NCI-H510A (cell line): ENCODE measurements at regions not wholly inside any gene's neighbourhood (a gene's known extent, or its start where the extent isn't known, plus 50 kb on each side); places are given as distances from the start of the nearest gene placed in this dataset.

ENCODE experiments used
- DNase-seq: peaks from one replicate; lab custom pipeline; 2025; lab: John Stamatoyannopoulos, UW

DNA sequence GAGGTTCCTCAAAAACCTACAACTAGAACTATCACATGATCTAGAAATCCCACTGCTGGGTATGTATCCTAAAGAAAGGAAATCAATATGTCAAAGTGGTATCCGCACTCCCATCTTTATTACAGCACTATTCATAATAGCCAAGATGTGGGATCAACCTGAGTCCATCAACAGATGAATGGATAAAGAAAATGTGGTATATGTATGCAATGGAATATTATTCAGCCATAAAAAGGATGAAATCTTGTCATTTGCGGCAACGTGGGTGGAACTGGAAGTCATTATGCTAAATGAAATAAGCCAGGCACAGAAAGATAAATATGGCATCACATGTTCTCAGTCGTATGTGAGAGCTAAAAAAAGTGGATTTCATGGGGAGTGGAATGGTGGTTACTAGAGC lies 77.5 kb upstream of the DIO3 start:
- DNase-seq, result no peak

- no peak for DNase-seq
Measured at GRCh38 chr14:101489092-101489760, 72.1 kb upstream of the DIO3 start.

- DNase-seq, result no peak
Measured at GRCh38 chr14:101490771-101491170, 70.5 kb upstream of the DIO3 start.

DNA sequence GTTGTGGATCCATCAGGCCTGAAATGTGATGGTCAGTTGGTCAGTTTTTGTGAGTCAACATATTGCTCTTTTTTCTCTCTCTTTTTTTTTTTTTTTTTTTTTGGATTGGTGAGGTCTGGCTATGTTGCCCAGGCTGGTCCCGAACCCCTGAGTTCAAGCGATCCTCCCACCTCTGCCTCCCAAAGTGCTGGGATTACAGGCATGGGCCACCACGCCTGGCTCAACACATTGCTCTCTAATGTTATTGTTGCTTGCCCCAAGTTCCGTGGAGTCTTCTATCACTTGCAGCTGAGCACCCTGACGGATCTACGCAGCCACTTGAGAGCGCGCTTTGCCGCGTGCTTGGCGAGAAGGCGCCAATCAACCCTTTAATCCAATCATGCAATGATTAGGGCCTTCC lies 69.5 kb upstream of the DIO3 start:
- no peak for DNase-seq

DNA sequence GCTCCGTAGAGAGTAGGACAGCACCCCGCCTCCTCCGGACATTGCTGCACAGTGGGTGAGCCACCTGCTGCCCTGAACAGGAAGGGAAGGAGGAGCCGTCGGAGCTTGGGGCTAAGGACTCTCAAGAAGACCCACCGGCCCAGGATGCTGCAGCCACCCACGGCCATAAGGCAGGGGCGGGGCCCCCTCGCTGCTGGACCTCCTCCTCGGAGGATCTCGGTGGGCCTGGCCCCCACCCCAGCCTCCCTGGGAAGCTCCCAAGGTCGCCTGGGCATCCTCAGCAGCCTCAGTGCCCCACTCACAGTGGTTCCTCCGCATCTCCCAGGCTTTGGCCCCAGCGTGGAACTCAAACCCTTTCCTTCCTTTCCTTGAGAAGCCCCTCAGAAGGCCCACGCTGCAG lies 68.6 kb upstream of the DIO3 start:
- DNase-seq, result no peak

- no peak for DNase-seq
Measured at GRCh38 chr14:101494826-101495225, 66.5 kb upstream of the DIO3 start.

DNA sequence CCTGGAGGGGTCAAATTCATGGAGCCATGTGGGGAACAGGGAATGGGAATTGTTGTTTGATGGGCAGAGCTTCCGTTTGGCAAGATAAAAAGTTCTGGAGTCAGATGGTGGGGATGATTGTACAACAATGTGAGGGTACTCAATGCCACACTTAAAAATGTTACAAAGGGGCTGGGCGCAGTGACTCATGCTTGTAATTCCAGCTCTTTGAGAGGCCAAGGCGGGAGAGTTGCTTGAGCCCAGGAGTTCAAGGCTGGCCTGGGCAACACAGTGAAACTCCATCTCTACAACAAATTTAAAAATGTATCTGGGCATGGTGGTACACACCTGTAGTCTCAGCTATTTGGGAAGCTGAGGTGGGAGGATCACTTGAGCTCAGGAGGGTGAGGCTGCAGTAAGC lies 66.0 kb upstream of the DIO3 start:
- DNase-seq, result no peak

GRCh38 chr14:101495827-101496775 lies 65.2 kb upstream of the DIO3 start:
- DNase-seq, result no peak

DNA sequence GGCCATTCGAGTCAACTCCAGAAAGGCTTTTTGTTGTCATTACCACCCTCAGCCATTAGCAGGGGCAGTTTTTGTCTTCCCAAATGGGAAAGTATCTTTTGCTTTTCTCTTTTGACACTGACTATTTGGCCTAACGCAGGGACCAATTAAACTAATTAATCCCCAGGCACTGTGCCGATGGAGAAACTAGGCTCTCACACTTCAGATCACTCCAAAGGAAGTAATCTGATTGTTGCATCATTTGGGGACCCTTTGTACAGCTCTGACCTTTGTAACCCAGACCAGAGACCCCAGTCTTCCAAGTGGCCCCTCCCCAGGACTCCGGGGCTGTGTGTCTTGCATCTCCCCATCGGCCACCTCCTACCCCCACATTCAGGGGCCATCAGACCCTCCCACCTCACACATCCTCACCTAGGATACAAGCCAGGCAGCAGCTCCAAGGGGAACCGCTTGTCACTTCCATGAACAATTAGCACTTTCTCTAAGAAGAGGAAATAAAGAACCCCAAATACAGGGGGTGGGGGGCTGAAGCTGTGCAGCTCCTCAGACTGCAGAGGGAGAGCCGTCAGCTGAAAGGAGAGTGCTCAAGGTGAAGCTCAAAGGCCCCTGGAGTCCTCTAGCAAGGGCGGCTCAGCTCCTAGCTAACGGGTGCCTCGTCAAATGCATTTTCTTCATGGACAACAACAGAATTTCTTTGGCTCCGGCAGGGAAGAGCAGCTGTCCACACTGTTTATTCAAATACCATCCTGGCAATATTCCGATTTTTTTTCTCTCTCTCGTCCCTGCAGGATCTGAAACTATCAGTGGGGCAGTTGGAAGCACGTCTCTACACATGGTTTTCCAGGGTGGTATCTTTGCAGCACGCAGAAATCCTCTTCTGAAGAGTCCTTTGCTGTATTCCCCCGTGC lies 64.3 kb upstream of the DIO3 start:
- no peak for DNase-seq

DNA sequence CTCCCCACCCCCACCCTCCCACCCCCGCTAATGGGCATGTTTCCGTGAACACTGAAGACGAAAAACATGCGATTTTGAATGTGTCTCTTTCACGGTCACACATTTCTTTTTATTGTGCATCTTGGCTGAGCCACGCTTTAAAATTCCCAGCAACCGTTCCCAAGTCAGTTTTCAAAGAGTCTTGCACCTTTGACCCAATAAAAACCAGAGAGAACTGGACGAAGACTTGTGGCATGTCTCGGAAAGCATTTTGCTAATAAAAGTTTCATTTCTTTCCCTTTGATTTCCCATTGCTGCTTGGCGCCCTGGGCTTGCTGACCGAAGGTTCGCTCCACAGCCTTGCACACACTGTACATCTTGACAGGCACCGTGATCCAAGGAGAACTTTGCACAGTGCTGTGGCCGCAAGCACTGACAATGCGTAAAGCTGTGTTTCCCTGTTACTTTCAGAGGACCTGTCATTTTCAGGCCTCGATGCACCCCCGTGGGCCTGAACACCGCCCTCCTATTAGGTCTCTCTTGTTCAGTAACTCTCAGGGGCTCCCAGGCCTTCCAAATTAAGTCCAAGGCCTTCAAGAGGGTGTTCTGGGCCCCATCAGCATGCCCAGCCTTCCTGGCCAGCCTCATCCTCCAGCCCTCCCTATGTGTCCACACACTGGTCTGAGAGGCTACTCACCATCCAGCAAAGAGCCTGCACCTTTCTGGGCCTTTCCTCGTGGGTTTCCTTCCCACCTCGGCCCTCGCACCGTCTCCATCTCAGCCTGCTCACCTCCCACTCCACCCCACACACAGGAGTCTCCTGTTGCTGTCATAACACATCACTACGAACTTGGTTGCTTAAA lies 63.4 kb upstream of the DIO3 start:
- no peak for DNase-seq

- DNase-seq, result no peak
Measured at GRCh38 chr14:101498526-101498860, 62.8 kb upstream of the DIO3 start.

DNA sequence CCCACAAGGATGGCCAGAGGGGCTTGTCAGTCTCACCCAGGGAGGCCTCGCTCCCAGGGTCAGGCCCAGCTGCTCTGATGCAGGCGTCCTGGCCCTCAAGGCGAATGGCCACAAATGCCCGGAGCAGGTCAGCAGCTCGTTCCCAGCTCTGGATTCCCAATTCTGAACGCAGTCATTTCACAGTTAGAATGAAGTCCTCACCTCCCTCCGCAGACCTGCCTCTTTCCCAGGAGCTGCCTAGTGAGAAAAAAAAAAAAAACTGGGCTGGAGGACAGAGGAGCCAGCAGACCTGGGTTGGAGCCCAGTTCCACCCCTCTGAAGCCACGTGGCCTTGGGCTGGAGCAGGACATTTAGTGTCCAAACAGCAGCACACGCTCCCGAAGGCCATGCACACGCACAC lies 62.2 kb upstream of the DIO3 start:
- no peak for DNase-seq

DNA sequence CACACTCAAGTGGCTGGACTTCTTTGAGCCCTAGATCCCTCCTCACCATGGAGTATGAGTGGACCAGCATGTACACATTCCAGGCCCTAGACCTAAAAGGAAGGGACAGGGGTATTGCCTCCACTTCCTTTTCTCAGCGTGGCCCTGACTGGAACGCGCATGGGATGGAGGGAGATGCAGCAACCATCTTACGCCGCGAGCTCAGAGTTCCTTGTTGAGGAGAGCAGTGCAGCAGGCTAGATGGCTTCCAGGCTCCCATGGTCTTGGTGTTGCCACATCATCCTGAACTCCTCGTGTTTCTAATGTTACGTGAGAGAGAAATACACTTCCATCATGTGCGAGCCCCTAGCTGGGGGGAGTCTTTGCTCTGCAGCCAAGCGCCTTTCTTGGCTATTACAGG lies 61.8 kb upstream of the DIO3 start:
- no peak for DNase-seq

- DNase-seq, result no peak
Measured at GRCh38 chr14:101500061-101500460, 61.2 kb upstream of the DIO3 start.

- DNase-seq, result no peak
Measured at GRCh38 chr14:101500681-101501080, 60.6 kb upstream of the DIO3 start.

GRCh38 chr14:101501341-101501740 lies 60.0 kb upstream of the DIO3 start:
- DNase-seq, result no peak

- no peak for DNase-seq
Measured at GRCh38 chr14:101501858-101502615, 59.3 kb upstream of the DIO3 start.

DNA sequence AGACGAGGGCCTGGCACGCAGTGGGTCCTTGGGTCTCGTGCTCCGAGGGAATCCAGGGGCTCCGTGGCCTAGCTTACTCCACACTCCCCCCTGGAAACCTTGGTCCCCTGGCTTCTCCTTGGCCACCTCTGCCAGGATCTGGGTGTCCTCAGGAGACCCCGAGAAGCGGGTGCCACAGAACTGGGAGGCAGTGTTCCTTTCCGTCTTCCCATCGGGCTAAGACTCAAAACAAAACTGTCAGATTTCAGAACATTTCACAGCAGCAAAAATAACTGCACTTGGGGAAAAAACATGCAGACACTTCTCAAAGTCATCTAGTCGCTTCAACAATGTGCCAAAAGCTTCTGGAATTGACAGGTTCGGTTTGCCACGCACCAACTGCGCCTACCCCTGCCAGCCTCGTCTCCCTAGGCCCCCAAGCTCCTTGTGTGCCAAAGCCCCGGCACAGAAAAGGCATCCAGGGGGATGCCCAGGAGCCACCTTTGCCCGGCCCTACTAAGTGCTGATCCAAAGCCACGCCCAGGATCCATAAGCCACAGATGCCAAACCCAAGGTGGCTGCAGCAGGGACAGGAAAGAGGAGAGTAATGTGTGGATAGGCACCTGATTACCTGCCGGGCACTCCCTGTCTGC lies 58.4 kb upstream of the DIO3 start:
- DNase-seq, result no peak

DNA sequence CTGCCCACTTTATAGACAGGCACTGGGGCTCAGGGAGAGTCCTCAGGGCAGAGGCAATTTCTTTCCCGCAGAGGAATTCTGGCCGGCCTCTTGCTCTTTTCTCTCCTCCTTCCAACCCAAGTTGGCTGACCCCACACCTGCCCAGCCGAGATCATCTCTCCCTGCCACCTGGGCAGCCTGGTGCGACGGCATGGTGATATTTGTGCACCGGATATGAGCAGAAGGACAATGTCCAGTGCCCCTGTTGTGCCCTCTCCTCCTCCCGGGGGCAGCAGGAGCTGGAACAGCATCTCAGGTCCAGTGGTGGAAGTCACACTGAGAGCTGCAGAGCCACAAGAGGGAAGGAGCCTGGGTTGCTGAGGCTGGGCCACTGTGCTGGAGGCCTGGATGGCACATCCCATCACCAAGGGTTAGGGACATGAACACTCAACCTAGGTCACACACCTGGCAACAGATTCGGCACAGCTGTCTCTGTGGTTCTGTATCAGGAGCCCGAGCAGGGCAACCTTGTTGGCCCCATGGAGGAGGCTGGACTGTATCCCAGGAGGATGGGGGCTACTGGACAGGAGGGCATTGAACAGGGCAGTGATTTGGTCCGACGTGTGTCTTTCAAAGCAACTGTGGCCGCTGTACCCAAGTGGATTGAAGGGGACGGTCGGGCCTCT lies 57.7 kb upstream of the DIO3 start:
- DNase-seq, result no peak
